ENCODE measurements at regions not wholly inside any gene's neighbourhood (a gene's known extent, or its start where the extent isn't known, plus 50 kb on each side); places are given as distances from the start of the nearest gene placed in this dataset.

GRCh38 chr1:22249928-22250680, 107.2 kb upstream of the WNT4 start:
- ATAC-seq (ENCODE audit: insufficient number of reproducible peaks, low FRiP score, low read depth): no peak
- no peak for DNase-seq (ENCODE audit: low spot score)
- H3K9me3 ChIP-seq: no peaks in the 10 kb centered on the region
- no peaks in the 10 kb centered on the region for H3K4me1 ChIP-seq (ENCODE audit: control insufficient read depth in 1 of 2, low read depth in 2 of 2)
- H3K36me3 ChIP-seq: no peaks in the 10 kb centered on the region
- H3K27me3 ChIP-seq (replicated peaks; ENCODE audit: insufficient read depth): no peaks in the 10 kb centered on the region
- H3K27ac ChIP-seq: no peak overlapping the region
- TF ChIP-seq CTCF (IDR thresholded peaks at IDR 0.05): no peak
- no peak overlapping the region for H3K4me3 ChIP-seq

- ATAC-seq (ENCODE audit: insufficient number of reproducible peaks, low FRiP score, low read depth) (no peak), DNase-seq (ENCODE audit: low spot score) (no peak)
- Histone ChIP-seq H3K4me3 (no peak overlapping the region), H3K27ac (no peak overlapping the region), H3K9me3 (no peaks in the 10 kb centered on the region), H3K4me1 (ENCODE audit: control insufficient read depth in 1 of 2, low read depth in 2 of 2) (no peaks in the 10 kb centered on the region), H3K36me3 (no peaks in the 10 kb centered on the region), H3K27me3 (replicated peaks; ENCODE audit: insufficient read depth) (no peaks in the 10 kb centered on the region)
- TF ChIP-seq CTCF (IDR thresholded peaks at IDR 0.05): no peak
Measured at GRCh38 chr1:22250724-22251123, 107.8 kb upstream of the WNT4 start.

GRCh38 chr1:22252251-22252650, 109.4 kb upstream of the WNT4 start:
- H3K36me3 ChIP-seq: no peaks in the 10 kb centered on the region
- H3K27ac ChIP-seq: no peak overlapping the region
- no peak overlapping the region for H3K4me3 ChIP-seq
- no peaks in the 10 kb centered on the region for H3K9me3 ChIP-seq
- no peak for DNase-seq (ENCODE audit: low spot score)
- H3K4me1 ChIP-seq (ENCODE audit: control insufficient read depth in 1 of 2, low read depth in 2 of 2): no peaks in the 10 kb centered on the region
- no peak for TF ChIP-seq CTCF (IDR thresholded peaks at IDR 0.05)
- no peaks in the 10 kb centered on the region for H3K27me3 ChIP-seq (replicated peaks; ENCODE audit: insufficient read depth)
- no peak for ATAC-seq (ENCODE audit: insufficient number of reproducible peaks, low FRiP score, low read depth)

GRCh38 chr1:22253012-22253790, 110.3 kb upstream of the WNT4 start:
- ATAC-seq (ENCODE audit: insufficient number of reproducible peaks, low FRiP score, low read depth) (no peak), DNase-seq (ENCODE audit: low spot score) (no peak)
- Histone ChIP-seq H3K9me3 (no peaks in the 10 kb centered on the region), H3K27me3 (replicated peaks; ENCODE audit: insufficient read depth) (no peaks in the 10 kb centered on the region), H3K36me3 (no peaks in the 10 kb centered on the region), H3K27ac (no peak overlapping the region), H3K4me1 (ENCODE audit: control insufficient read depth in 1 of 2, low read depth in 2 of 2) (no peaks in the 10 kb centered on the region), H3K4me3 (no peak overlapping the region)
- TF ChIP-seq CTCF (IDR thresholded peaks at IDR 0.05): no peak

- no peak for ATAC-seq (ENCODE audit: insufficient number of reproducible peaks, low FRiP score, low read depth)
- H3K9me3 ChIP-seq: no peaks in the 10 kb centered on the region
- H3K4me3 ChIP-seq: no peak overlapping the region
- TF ChIP-seq CTCF (IDR thresholded peaks at IDR 0.05): no peak
- H3K36me3 ChIP-seq: no peaks in the 10 kb centered on the region
- no peak for DNase-seq (ENCODE audit: low spot score)
- no peaks in the 10 kb centered on the region for H3K27me3 ChIP-seq (replicated peaks; ENCODE audit: insufficient read depth)
- H3K27ac ChIP-seq: no peak overlapping the region
- H3K4me1 ChIP-seq (ENCODE audit: control insufficient read depth in 1 of 2, low read depth in 2 of 2): no peaks in the 10 kb centered on the region
Measured at GRCh38 chr1:22254756-22255155, 111.9 kb upstream of the WNT4 start.

Measured in thoracic aorta (tissue), 2 donors.